SJCRH30 (cell line): ENCODE measurements at regions not wholly inside any gene's neighbourhood (a gene's known extent, or its start where the extent isn't known, plus 50 kb on each side); places are given as distances from the start of the nearest gene placed in this dataset.

Experiments used
- DNase-seq, 2 experiments: peaks; one replicate each; pipeline ENCODE4 v3.0.0-alpha.2; 2015 to 2020
- H3K27ac ChIP-seq: fragments of 250-450 bp; sonication (Bioruptor Pico); 2 replicates; pipeline ENCODE4 v1.5.1; 2020; ENCODE audit warnings: mild to moderate bottlenecking, moderate library complexity
- H3K27me3 ChIP-seq: fragments of 250-450 bp; sonication (Bioruptor Pico); 2 replicates; pipeline ENCODE4 v1.5.1; 2020; ENCODE audit warnings: mild to moderate bottlenecking, moderate library complexity
- H3K36me3 ChIP-seq: fragments of 250-450 bp; sonication (Bioruptor Pico); 2 replicates; pipeline ENCODE4 v1.5.1; 2020; ENCODE audit warnings: mild to moderate bottlenecking, moderate library complexity
- H3K4me1 ChIP-seq: fragments of 250-450 bp; sonication (Bioruptor Pico); 2 replicates; pipeline ENCODE4 v1.5.1; 2020; ENCODE audit warnings: mild to moderate bottlenecking, moderate library complexity
- H3K4me3 ChIP-seq: fragments of 250-450 bp; sonication (Bioruptor Pico); 2 replicates; pipeline ENCODE4 v1.5.1; 2020; ENCODE audit warnings: mild to moderate bottlenecking, moderate library complexity
- H3K9me3 ChIP-seq: fragments of 250-450 bp; sonication (Bioruptor Pico); replicated peaks from 2 replicates; pipeline ENCODE4 v1.5.1; 2020; ENCODE audit warnings: mild to moderate bottlenecking, moderate library complexity

GRCh38 chr11:134482865-134483264 is 70.8 kb upstream of the B3GAT1 start:
- Histone ChIP-seq H3K27ac (no peak overlapping the region), H3K27me3 (no peaks in the 10 kb centered on the region; the same call in 1 of the 2 replicates), H3K4me1 (no peaks in the 10 kb centered on the region), H3K9me3 (no peaks in the 10 kb centered on the region), H3K4me3 (no peak overlapping the region), H3K36me3 (no peaks in the 10 kb centered on the region)
- DNase-seq, result no peak

DNA sequence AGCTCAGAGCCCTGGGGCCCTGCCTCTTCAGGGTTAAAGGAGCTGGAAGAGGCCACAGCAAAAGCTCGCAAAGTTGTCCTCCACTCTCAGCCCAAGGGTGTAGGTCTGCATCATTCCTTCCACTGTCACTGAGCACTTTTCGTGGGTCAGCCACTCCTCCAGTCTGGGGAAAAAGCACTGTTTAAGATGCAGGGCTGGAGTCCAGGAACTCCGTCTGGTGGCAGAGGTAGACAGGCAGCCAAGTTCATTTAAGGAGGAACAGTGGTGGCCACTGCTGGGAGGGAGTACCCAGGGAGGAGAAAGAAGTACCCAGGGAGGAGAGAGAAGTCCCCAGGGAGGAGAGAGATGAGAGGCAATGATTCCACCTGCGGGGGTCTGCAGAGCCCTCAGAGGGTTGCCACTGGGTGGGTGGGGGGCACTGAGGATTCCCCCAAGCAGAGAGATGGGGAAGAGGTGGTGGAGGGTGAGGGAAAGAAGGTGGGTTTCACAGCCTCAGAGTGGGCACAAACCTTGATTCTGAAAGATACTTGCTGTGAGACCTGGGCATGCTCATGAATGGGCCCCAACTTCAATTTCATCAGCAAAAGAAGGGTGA is 70.0 kb upstream of the B3GAT1 start:
- no peak overlapping the region for H3K4me3 ChIP-seq
- no peak overlapping the region for H3K27ac ChIP-seq
- no peaks in the 10 kb centered on the region for H3K4me1 ChIP-seq
- no peaks in the 10 kb centered on the region for H3K9me3 ChIP-seq
- DNase-seq, result no peak
- no peaks in the 10 kb centered on the region for H3K36me3 ChIP-seq
- H3K27me3 ChIP-seq, result no peaks in the 10 kb centered on the region; the same call in 1 of the 2 replicates

- Histone ChIP-seq H3K27ac (no peak overlapping the region), H3K27me3 (no peaks in the 10 kb centered on the region; the same call in 1 of the 2 replicates), H3K4me3 (no peak overlapping the region), H3K9me3 (no peaks in the 10 kb centered on the region), H3K4me1 (no peaks in the 10 kb centered on the region), H3K36me3 (no peaks in the 10 kb centered on the region)
- DNase-seq, result no peak
Observed at GRCh38 chr11:134481135-134481534, 69.1 kb upstream of the B3GAT1 start.

DNA sequence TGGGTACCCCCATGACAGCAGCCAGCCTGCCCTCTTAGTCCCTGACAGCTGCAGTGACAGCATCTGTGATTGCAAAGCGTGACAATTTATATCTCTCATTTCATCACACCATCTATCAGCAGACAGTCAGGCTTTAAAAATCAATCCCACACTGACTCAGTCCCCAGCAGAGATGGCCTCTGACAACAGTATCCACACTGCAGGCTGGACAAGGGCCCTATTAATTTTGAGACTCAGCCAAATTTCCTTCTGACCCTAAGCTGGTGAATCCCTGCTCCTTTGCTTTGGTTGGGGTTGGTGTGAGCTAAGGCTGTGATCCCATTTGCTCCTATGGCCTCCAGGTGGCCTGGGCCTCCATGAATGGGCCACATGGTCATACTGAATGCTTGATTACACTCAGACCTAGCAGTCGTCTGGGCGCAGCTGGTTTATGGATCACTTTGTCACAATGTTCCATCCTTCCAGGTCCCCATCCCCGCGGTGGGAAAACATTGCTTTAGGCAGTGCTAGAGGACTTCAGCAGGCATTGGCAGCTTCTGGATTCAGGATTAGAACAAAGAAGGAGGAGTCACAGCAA is 68.2 kb upstream of the B3GAT1 start:
- DNase-seq, result no peak
- Histone ChIP-seq H3K4me3 (no peak overlapping the region), H3K9me3 (no peaks in the 10 kb centered on the region), H3K27ac (no peak overlapping the region), H3K36me3 (no peaks in the 10 kb centered on the region), H3K27me3 (no peaks in the 10 kb centered on the region; the same call in 1 of the 2 replicates), H3K4me1 (no peaks in the 10 kb centered on the region)

GRCh38 chr11:134479206-134480135 is 67.4 kb upstream of the B3GAT1 start:
- H3K4me1 ChIP-seq, result no peaks in the 10 kb centered on the region
- DNase-seq, result no peak
- no peaks in the 10 kb centered on the region; the same call in 1 of the 2 replicates for H3K27me3 ChIP-seq
- H3K27ac ChIP-seq, result no peak overlapping the region
- H3K4me3 ChIP-seq, result no peak overlapping the region
- no peaks in the 10 kb centered on the region for H3K36me3 ChIP-seq
- no peaks in the 10 kb centered on the region for H3K9me3 ChIP-seq

DNA sequence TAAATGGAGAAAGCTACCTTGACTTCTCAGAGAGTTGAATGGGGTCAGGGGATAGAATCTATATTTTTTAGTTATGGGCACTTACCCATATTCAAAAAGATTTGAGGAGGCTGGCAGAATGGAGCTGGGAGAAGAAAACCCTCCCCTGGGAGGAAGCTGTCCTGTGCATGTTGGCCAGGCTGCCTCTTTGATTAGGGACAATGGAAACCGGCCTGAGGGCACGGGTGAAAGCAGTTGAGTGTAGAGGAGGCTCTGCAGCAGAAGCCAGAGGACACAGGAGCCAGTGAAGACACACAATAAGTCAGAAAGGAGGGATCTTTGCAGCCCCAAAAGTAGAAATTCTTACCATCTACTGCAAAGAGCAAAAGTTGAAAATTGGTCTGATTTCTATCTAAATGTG is 66.6 kb upstream of the B3GAT1 start:
- Histone ChIP-seq H3K36me3 (no peaks in the 10 kb centered on the region), H3K4me1 (no peaks in the 10 kb centered on the region), H3K27ac (no peak overlapping the region), H3K4me3 (no peak overlapping the region), H3K27me3 (no peaks in the 10 kb centered on the region; the same call in 1 of the 2 replicates), H3K9me3 (no peaks in the 10 kb centered on the region)
- no peak for DNase-seq

DNA sequence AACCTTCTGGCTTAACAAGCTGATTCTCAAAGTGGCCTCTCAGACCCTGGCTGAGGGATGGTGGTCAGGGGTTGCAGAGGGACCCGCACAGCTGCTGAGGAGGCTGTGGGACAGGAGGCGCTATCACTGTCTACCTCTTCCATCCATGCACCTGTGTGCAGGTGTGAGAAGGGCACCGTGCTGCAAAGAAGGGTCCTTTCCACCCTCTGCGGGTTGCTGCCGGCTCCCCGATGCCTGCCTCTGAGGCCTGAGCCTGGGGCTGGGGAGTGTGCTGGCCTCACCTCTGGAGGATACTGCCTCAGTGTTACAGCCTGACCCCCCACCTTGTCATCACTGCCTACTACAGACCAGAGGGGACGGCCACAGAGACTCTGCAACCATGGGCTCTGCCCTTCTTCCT is 66.1 kb upstream of the B3GAT1 start:
- no peak overlapping the region for H3K4me3 ChIP-seq
- no peaks in the 10 kb centered on the region; the same call in 1 of the 2 replicates for H3K27me3 ChIP-seq
- no peak overlapping the region for H3K27ac ChIP-seq
- H3K36me3 ChIP-seq, result no peaks in the 10 kb centered on the region
- no peaks in the 10 kb centered on the region for H3K9me3 ChIP-seq
- no peak for DNase-seq
- no peaks in the 10 kb centered on the region for H3K4me1 ChIP-seq

GRCh38 chr11:134477486-134477885 is 65.4 kb upstream of the B3GAT1 start:
- no peaks in the 10 kb centered on the region; the same call in 1 of the 2 replicates for H3K27me3 ChIP-seq
- no peak overlapping the region for H3K27ac ChIP-seq
- H3K4me3 ChIP-seq, result no peak overlapping the region
- no peaks in the 10 kb centered on the region for H3K9me3 ChIP-seq
- no peaks in the 10 kb centered on the region for H3K4me1 ChIP-seq
- no peak for DNase-seq
- no peaks in the 10 kb centered on the region for H3K36me3 ChIP-seq

DNA sequence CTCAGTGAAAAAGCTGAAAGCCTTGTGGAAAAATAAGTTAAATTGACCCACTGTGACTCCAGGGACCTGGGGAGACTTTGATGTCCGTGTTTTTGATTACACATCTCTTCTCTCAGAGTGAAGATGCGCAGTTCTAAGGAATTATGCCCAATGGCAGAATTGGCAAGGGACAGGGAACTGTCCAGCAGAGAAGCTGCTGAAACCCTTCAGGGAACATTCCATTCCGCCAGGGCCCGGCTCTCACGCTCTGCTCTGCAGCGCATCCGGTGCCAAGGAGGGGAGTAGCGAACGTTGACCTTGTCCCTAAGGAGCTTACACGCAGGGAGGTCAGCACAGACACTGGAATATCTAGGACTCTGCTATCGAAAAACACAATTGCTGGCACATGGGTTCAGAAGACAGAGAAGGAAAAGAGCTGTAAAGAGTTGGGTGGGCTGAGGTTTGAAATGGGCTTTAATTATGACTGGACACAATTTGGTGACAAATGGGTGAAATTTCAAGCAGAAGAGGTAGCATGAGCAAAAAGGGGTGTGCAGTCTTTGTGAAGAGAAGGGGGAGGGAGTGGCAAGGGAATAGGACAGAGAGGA is 64.5 kb upstream of the B3GAT1 start:
- Histone ChIP-seq H3K36me3 (no peaks in the 10 kb centered on the region), H3K4me1 (no peaks in the 10 kb centered on the region), H3K9me3 (no peaks in the 10 kb centered on the region), H3K27ac (no peak overlapping the region), H3K27me3 (peaks cover 3% of the 10 kb centered on the region; the same call in 1 of the 2 replicates), H3K4me3 (no peak overlapping the region)
- peak in 1 of 2 experiments; percentile 43 for DNase-seq

DNA sequence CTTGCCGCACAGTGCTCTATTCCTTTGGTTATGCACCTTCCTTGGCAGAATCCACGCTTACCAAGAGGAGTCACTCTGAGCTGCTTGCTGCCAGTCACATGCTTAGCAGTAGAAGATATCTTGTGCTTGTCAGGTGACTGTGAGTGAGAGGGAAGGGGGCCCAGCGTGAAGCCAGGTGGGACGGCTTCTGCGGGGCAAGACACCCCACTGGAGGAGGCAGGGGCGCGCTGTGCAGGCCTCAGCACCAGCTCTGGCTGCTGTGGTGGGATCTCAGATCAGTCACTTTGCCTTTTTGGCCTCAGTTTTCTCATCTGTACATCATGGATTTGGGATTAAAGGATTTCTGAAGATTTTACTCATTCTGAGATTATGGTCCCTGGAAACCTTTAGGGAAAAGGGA is 63.9 kb upstream of the B3GAT1 start:
- peaks cover 6% of the 10 kb centered on the region; the same call in 1 of the 2 replicates for H3K27me3 ChIP-seq
- H3K4me3 ChIP-seq, result no peak overlapping the region
- no peak for DNase-seq
- H3K4me1 ChIP-seq, result no peaks in the 10 kb centered on the region
- H3K36me3 ChIP-seq, result no peaks in the 10 kb centered on the region
- no peaks in the 10 kb centered on the region for H3K9me3 ChIP-seq
- no peak overlapping the region for H3K27ac ChIP-seq

GRCh38 chr11:134474942-134475341 is 62.9 kb upstream of the B3GAT1 start:
- Histone ChIP-seq H3K9me3 (no peaks in the 10 kb centered on the region), H3K4me1 (no peaks in the 10 kb centered on the region), H3K36me3 (no peaks in the 10 kb centered on the region), H3K27ac (no peak overlapping the region), H3K4me3 (no peak overlapping the region), H3K27me3 (peaks cover 10% of the 10 kb centered on the region)
- no peak for DNase-seq

DNA sequence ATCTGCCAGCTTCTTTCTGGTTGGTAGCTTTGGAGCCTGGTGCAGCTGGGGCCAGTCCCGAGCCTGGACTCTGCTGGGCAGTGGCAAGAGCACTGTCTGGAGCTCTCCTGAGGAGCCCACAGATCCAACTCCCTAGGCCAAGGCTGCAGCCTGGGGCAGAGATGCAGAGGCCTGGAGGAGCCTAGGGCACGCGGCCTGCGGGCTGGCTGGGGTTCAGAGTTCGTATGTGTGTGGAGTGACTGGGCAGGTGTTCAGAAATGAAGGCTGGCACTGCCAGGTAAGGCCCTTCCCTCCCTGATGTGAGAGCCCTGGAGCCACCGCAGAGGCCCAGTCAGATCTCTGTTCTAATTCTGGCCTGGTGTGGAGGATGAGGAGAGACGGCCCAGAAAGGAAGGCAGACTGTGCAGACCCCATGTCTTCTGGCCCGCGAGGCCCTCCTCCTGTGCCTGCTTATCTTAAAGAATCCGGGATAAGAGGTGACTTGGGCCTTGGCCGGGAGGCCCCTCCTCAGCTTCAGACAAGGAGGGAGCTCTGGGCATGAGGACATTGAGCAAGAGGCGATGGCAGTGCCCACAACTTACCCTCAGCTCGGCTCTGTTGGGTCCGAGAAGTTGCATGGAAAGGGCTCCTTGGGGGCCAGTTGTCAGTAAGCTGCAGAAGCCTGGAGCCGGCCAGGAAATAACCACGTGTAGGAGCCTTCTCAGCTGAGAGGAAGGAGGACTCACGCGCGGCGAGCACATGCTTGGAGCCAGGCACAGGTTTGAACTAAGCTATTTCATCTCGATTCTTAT is 62.2 kb upstream of the B3GAT1 start:
- H3K27ac ChIP-seq, result no peak overlapping the region
- no peak overlapping the region for H3K4me3 ChIP-seq
- no peaks in the 10 kb centered on the region for H3K36me3 ChIP-seq
- peaks cover 15% of the 10 kb centered on the region for H3K27me3 ChIP-seq
- no peak for DNase-seq
- no peaks in the 10 kb centered on the region for H3K4me1 ChIP-seq
- H3K9me3 ChIP-seq, result no peaks in the 10 kb centered on the region

GRCh38 chr11:134471716-134472455 is 59.8 kb upstream of the B3GAT1 start:
- Histone ChIP-seq H3K4me1 (no peaks in the 10 kb centered on the region), H3K27me3 (peaks cover 18% of the 10 kb centered on the region), H3K9me3 (no peaks in the 10 kb centered on the region), H3K36me3 (no peaks in the 10 kb centered on the region), H3K27ac (no peak overlapping the region), H3K4me3 (no peak overlapping the region)
- no peak for DNase-seq
